ENCODE measurements at regions not wholly inside any gene's neighbourhood (a gene's known extent, or its start where the extent isn't known, plus 50 kb on each side); places are given as distances from the start of the nearest gene placed in this dataset.
A peak's percentile ranks its signal among the peaks of the same experiment; 100 is the strongest.

- TF ChIP-seq, protein P1, sequence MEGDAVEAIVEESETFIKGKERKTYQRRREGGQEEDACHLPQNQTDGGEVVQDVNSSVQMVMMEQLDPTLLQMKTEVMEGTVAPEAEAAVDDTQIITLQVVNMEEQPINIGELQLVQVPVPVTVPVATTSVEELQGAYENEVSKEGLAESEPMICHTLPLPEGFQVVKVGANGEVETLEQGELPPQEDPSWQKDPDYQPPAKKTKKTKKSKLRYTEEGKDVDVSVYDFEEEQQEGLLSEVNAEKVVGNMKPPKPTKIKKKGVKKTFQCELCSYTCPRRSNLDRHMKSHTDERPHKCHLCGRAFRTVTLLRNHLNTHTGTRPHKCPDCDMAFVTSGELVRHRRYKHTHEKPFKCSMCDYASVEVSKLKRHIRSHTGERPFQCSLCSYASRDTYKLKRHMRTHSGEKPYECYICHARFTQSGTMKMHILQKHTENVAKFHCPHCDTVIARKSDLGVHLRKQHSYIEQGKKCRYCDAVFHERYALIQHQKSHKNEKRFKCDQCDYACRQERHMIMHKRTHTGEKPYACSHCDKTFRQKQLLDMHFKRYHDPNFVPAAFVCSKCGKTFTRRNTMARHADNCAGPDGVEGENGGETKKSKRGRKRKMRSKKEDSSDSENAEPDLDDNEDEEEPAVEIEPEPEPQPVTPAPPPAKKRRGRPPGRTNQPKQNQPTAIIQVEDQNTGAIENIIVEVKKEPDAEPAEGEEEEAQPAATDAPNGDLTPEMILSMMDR (IDR thresholded peaks at IDR 0.05; ENCODE audit: insufficient read depth, low read depth, low read length), result no peak
- DNase-seq (ENCODE audit: low read depth), result no peak
- no peak overlapping the region for H3K4me3 ChIP-seq (ENCODE audit: low read depth, low read length)
Observed at GRCh38 chr9:19939734-19940278, 151.0 kb upstream of the SLC24A2 start.

- no peak overlapping the region for H3K4me3 ChIP-seq (ENCODE audit: low read depth, low read length)
- no peak for DNase-seq (ENCODE audit: low read depth)
- TF ChIP-seq, protein P1 (IDR thresholded peaks at IDR 0.05; ENCODE audit: insufficient read depth, low read depth, low read length), result no peak
Observed at GRCh38 chr9:19938990-19939733, 150.3 kb upstream of the SLC24A2 start.

DNA sequence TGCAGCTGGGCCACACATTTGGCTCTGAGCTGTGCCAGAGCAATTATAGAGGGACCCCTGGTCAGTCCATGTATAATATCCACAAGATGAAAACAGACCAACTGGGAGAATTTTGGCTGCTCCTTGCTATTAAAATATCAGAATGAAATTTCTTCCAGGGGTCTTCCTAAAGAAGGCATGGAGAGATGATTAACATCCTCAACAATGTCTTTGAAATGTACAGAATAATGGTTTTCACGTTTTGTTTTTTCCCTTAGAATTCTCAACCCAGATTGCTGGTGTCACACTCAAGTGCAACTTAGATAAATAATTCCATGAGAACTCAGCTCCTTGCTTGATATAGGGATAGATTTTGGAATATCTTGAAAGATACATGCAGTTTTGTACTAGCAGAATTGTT lies 148.3 kb upstream of the SLC24A2 start:
- no peak for DNase-seq (ENCODE audit: low read depth)
- TF ChIP-seq, protein P1 (IDR thresholded peaks at IDR 0.05; ENCODE audit: insufficient read depth, low read depth, low read length), result no peak
- H3K4me3 ChIP-seq (ENCODE audit: low read depth, low read length), result no peak overlapping the region

- no peak for DNase-seq (ENCODE audit: low read depth)
- TF ChIP-seq, protein P1 (IDR thresholded peaks at IDR 0.05; ENCODE audit: insufficient read depth, low read depth, low read length), result no peak
- H3K4me3 ChIP-seq (ENCODE audit: low read depth, low read length), result no peak overlapping the region
Observed at GRCh38 chr9:19936598-19936997, 147.8 kb upstream of the SLC24A2 start.

GRCh38 chr9:19935422-19935821 lies 146.6 kb upstream of the SLC24A2 start:
- no peak for DNase-seq (ENCODE audit: low read depth)
- H3K4me3 ChIP-seq (ENCODE audit: low read depth, low read length), result no peak overlapping the region
- TF ChIP-seq, protein P1 (IDR thresholded peaks at IDR 0.05; ENCODE audit: insufficient read depth, low read depth, low read length), result no peak

DNA sequence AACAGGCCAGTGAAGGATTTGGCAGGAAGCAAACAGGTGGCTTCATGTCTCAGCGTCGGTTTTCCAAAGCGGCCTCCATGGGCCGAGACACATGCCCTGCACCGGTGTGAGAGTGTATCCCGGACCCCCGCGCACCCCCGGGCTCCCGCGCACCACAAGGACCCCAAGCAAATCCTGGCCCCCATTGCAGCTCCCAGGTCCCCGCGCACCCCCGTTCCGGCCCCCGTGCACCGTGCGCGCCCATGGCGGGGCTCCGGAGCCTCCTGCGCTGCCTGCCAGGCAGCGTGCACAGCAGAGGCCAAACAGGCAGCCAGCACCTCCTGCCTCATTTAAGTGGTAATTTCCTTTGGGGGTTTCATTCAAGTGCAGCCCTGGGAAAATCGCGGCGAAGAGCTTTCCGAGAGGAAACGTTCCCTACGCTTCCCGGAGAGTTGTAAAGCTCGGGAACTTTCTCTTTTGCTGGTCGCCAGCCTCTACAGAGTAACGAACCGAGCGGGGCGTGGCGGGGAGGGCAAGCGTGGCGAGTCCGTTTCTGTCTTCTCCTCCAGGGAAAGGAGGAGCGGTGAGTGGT lies 145.5 kb upstream of the SLC24A2 start:
- DNase-seq (ENCODE audit: low read depth), result peak; percentile 27
- TF ChIP-seq, protein P1 (IDR thresholded peaks at IDR 0.05; ENCODE audit: insufficient read depth, low read depth, low read length), result no peak
- peak overlapping the region; percentile 52 for H3K4me3 ChIP-seq (ENCODE audit: low read depth, low read length)
